Activated CD4-positive, CD25-positive, alpha-beta regulatory T cell treated with anti-CD3 and anti-CD28 coated beads, Interleukin-2, amount 50 U/mL, for 24 hours (primary cell): ENCODE measurements at regions not wholly inside any gene's neighbourhood (a gene's known extent, or its start where the extent isn't known, plus 50 kb on each side); places are given as distances from the start of the nearest gene placed in this dataset.
"Not testable (repeated sequence)": the region's sequence is repeated elsewhere in the genome, so short reads cannot be mapped to it uniquely, and the experiment has no call there.

Experiments
- ATAC-seq, 2 donors: fragments of 150-1000 bp; cut with Tn5 transposase; one replicate each; pipeline ENCODE4 v1.10.0; 2021; ENCODE audit warnings: mild to moderate bottlenecking in 1 of 2, moderate library complexity in 1 of 2

DNA sequence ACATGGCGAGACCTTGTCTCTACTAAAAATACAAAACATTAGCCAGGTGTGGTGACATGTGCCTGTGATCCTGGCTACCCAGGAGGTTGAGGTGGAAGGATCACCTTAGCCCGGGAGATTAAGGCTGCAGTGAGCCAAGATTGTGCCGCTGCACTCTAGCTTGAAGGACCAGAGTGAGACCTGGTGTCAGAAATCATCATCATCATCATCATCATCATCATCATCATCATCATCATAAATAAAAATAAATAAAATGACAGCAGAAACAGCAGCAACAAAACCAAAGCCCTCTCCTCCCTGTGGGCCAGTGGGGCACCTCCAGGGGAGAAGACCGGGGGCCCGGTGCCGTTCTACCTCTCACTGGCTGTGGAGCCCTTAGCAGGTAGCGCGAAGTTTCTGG is 281.9 kb upstream of the CRY1 start:
- no peak for ATAC-seq

DNA sequence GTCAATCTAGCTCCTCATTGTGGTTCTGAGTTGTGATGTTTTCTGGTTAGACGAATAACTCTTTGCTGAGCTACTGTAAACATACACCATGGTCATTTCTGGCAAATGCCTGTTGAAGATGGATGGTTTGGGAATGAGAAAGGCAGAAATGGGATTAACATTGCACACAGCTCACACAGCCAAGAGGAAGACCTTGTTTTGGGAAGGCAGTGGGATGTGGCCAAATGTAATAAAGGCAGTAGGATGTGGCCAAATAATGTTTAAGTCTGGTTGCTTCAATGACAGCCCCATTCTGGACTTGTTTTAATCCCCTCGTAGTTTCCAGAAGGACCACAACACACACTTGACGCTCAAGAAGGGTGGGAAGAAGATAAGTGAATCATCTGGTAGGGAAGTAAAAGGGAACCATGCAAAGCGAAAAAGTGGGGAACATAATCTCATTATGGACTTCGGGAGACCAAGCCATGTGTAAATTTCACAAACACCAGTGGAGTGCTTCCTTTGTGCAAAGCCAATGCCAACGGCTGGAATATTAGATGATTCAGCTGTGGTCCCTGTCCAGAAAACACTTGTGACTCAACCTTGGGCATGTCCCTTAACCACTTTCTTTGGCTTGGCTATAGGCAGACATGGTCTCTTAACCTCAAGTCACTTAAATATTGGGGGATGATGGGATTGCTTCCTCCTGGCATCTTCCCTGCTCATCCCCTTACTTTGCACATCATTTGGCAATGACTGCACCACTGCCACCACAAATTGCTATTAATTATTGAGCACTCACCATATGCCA is 284.4 kb upstream of the CRY1 start:
- no peak for ATAC-seq

DNA sequence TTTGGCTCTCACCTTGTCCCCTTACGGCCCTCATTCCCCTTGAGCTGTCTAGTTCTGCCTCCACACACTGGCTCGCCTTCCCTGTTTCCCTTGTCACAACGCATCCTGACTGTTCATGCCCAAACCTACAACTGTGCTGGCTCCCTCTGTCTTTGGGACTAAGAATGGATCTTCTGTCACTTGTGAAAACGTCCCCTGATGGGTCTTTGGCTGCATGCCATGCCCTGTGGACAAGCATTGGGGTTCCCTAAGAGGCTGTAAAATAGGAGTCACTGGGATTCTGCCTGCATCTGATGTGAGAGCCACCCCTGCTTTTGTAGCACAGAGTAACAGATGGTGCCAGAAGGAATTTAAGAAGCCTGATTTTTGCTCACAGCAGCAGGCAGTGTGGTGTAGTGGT is 285.3 kb upstream of the CRY1 start:
- no peak for ATAC-seq

DNA sequence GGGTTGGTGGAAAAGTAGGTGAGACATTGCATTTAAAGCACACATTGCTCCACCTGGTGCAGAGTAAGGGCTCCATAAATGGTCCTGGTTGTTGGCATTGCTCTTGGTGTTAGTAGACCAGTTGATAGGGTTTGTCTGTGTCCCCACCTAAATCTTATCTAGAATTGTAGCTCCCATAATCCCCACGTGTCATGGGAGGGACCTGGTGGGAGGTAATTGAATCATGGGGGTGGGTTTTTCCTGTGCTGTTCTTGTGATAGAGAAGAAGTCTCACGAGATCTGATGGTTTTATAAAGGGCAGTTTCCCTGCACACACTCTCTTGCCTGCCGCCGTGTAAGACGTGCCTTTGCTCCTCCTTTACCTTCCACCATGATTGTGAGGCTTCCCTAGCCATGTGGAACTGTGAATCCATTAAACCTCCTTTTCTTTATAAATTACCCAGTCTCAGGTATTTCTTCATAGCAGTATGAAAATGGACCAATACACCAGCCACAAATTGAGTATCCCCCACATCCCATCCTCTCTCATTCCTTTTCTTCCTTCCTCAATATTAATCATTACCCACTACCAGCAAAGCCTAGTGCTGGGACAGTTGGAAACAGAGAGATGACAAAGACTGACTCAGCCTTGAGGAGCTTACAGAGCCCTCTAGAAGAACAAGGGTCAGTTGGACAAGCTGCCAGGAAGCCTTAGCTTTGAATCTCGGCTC is 285.9 kb upstream of the CRY1 start:
- not testable (repeated sequence) for ATAC-seq

DNA sequence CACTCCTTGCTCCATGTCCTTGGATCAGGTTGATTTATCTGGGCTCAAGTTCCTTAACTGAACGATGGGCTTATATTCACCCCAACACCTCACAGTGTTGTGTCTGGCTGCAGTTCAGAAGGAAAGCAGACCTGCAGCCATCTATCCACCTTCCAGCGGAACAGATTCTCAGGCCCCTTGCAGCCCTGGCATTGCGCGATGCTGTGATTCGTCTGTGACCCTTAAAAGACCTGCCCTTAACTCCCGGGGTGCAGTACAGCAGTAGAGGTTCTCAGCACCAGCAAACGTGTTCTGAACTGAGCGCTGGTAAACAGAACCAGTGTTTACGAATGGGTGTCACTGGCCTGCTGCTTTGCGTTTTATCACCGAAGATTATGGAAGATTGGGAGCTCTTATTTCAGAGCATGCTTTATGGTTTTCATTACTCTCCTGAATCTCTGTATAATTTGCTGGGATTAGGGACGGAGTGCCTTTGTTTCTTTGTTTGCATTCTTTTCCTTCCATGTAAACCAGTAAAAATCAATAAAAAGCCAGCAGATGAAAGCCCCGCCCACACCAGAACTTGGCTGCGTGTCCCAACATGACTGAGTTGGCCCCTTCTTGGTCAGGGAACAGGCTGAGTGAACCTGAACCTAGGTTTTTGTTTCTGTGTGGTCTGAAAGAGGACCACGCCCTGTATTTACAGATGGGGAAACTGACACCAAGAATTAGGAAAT is 286.7 kb upstream of the CRY1 start:
- no peak for ATAC-seq

DNA sequence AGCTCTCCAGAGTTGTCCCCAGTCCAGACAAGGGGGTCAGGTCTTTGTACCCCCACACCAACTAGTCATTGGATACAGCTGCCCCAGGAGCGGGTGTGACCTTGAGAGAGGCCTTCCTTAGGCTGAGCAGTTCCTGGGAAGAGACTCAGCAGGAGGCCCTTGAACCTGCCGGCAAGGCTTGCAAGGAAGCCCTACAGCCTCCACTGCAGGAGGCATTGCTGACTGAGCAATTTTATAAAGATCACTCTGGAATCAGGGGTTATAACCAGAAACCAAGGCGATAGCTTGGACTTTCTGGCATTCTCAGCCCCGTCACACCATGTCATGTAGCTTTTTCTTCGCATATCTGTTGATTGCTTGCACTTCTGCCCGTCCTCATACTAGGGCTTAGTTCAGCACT is 291.3 kb upstream of the CRY1 start:
- ATAC-seq, result no peak

DNA sequence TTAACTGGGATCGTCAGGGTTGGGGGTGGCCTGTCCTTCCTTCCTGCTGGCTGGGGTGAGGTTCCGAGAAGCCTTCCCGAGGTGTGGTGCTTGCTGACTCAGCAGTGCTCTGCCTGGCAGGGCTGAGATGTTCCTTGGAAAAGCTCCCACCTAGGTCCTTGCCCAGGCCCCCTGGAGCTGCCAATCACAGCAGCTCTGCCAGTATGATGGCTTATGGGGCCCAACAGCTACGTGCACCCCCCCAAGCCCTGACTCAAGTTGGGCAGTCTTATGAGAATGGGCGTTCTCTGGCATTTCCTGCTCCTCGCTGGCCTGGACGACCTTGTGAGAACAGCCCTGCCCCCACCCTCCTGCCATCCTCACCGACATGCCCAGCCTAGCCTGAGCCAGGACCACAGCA is 292.2 kb upstream of the CRY1 start:
- ATAC-seq, result no peak

DNA sequence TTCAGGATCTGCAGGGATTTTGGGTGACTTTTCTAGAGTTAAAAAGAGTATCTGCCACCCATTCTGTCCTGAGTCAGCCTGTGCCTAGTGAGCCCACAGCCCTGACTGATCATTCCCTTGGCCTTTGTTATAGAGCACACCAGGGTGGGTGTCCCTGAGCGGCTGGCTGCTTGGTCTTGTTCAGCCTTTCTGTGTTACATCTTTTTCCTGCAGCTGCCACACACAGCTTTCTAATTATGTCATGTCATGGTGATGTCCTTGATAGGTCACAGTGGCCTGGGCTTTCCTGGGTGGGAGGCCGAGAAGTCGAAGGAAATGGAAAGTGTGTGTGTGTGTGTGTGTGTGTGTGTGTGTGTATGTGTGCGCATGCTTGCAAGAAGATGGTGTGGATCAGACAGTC is 293.2 kb upstream of the CRY1 start:
- peak in 1 of 2 donors; percentile 20 for ATAC-seq

DNA sequence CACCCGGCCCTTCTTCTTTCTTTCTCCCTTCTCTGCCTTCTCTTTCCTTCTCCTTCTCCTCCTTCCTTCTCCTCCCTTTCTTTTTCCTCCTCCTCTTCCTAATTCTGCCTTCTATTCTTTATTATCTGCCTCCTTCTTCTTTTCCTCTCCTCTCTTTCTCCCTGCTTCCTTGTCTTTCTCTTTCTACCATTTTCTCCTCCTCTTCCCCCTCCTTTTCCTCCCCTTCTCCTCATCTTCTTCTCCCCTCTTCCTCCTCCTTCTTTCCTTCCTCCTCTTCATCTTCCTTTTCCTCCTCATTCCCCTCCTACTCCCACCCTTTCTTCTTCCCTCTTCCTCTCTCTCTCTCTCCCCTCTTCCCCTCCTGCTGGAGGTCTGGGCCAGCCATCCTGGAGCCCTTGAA is 294.9 kb upstream of the CRY1 start:
- ATAC-seq, result no peak

DNA sequence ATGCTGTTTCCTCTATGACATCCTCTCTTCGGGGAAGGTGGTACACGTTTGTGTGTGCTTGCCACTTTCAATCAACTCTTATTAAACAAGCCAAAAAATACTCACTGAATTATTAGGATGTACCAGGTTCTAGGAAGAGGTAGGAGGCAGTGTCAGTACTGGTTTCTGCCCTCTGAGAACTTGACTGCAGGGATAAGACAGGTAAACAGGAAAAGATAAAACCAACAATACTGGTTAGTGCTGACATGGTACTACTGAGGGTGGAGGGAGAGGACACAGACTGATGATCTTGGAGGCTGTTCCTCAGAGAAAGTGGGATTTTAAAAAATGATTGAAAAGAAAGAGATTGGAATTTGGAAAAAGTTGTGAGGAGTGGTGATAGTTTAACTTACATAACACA is 295.2 kb upstream of the PWP1 start:
- ATAC-seq, result no peak

DNA sequence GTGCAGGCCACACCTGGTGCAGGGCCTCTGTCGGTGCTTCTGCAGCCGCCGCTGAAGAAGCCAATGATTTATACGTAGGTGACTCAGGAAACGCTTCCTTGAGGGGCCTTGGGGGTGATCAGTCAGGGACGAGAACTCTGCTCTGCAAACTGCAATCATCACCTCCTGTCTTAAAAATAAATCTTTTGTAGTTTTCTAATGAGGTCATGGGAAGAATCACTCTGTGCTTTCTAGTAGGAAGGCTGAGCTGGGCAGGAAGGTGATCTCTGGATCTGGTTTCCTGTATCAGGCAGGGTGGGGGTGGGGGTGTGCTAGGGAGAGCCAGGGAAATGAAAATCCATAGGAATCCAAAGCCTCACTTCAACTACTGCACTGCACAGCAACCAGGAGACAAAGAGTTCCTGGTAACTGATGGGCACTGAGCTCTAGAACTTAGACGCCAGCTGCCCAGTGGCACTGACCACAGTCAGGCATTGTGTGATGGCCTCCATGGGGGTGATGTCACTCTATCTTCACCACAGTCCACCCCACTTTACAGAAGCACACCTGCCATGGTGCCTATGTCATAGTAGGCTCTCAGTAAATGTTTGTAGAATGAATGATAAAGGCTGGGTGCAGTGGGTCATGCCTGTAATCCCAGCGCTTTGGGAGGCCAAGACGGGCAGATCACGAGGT is 292.4 kb upstream of the PWP1 start:
- peak; percentile 51 to 53 for ATAC-seq

DNA sequence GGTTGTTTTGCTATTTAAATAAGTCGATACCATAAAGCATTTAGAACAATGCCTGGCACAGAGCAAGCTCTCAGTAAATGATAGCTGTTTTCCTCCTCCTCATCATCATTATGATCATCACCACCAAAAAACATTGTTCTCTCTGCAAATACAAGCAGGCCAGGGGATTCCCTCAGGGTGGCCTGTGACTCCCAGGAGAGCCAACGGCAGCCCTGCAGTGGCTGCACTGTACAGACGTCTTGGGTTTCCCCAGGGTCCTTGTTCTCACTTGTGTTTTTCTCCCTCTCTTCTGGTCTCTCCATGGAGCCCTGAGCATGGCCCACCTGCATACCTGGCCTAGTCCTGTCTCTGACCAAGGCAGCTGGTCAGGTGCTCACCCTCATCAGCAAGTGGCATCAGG is 290.9 kb upstream of the PWP1 start:
- no peak for ATAC-seq

DNA sequence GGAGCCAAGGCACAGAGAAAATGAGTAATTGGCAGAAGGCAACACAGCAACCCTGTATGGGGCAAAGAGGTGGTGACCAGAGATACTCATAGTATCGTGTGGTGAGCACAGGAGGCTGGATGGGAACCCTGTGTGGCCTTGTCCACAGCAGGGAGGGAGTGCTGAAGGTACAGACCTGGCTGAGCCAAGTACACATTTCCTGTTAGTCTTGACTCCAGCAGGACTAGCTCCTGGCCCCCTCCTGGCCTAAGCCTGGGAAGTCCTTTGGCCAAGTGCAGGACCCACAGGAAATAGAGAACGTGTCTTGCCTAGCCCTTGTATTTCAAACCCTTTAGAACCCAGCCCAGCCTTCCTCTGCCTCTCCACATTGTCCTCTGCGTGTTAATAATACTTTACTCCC is 289.8 kb upstream of the PWP1 start:
- ATAC-seq, result no peak

DNA sequence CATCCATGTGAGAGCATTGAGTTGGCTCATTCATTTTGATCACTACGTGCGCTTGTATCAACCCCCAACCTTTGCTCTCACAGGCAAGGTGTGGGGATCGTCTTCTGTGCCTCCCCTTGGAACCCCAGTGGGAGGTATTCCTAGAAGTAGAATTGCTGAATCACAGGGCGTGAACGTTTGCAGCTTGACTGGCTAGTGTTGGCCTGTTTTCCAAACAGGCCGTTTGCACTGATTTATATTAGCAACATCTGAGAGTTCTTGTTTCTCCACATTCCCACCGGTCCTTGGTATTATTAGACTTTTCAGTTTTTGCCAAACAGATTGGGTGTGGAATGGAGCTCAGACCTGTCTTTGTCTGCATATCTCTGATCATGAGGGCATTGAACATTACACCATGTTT is 288.6 kb upstream of the PWP1 start:
- no peak for ATAC-seq

DNA sequence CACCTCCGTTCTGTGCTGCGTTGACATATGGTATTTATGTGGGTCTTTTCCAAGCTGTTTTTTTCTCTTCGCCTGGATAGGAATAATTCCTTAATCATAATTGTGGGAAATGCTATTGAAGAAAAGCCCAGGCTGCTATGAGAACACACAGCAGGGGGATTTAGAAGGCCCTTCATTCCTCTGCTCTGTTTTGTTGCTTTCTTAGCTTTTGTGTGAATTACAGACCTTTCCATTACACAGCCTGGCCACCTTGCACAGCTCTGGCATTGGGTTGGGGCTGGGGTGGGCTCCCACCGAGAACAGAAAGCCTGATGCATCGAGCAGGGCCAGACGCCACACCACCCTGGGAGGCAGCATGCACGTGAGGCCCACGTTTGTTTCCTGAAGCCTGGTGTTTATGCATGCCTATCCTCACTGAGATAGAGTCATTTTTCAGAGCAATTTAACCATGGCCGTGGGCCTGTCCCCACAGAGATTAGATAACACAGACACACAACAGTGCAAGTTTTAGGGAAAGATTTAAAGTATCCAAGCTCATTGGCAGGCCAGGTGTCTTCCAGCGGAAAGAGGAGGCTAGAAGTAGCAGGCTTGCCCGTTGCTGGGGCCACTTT is 287.6 kb upstream of the PWP1 start:
- no peak for ATAC-seq

DNA sequence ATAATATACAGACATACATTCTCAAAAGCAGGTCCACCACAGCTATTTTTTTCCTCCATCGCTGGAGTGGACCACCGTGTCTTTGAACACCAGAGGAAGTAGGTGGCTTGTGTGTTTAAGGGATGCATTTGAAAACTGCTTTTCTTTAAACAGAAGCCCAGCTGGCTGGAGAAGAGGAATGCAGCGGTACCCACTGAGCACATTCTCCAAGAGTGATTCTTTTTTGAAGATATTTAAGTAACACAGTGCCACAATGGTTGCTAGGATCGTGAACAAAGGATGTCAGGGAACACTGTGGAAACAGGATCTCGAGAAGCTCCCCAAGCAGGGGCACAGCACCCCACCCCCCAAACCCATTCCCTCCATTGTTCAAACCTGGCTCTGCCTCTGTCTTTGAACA is 286.6 kb upstream of the PWP1 start:
- ATAC-seq, result no peak

DNA sequence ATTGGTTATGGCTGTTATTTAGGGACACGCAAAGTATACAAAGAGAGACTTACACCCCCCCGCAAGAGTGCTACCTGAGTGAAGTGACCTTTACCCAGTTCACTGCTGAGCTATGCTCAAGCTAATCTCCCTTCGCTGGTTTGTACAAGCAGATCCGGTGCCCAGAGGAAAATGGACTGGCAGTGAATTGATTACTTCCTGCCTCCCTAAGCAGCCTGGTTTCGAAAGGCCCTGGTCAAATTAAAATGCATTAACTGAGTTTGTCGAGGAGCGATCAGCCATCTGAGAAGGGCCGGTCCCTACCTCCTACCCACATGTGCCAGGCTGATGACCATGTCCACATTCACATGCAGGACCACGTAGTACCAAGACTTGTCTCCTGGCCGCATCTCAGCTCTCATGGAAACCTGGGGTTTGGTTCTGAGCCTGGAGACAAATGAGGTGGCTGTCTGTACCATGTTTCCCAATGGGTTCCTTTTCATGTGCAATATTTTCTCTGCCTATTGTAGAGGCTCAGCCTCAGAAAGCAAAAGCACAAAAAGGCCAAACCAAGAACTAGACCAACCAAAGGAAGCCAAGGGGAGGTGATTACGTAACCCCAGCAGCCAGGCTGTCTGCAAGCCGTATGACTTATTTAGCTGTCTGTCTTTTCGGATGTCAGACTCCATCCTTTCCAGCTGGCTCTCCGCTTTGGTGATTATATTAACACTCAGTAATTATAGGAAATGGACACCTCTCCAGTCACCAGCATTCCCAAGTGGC is 284.7 kb upstream of the PWP1 start:
- no peak for ATAC-seq

DNA sequence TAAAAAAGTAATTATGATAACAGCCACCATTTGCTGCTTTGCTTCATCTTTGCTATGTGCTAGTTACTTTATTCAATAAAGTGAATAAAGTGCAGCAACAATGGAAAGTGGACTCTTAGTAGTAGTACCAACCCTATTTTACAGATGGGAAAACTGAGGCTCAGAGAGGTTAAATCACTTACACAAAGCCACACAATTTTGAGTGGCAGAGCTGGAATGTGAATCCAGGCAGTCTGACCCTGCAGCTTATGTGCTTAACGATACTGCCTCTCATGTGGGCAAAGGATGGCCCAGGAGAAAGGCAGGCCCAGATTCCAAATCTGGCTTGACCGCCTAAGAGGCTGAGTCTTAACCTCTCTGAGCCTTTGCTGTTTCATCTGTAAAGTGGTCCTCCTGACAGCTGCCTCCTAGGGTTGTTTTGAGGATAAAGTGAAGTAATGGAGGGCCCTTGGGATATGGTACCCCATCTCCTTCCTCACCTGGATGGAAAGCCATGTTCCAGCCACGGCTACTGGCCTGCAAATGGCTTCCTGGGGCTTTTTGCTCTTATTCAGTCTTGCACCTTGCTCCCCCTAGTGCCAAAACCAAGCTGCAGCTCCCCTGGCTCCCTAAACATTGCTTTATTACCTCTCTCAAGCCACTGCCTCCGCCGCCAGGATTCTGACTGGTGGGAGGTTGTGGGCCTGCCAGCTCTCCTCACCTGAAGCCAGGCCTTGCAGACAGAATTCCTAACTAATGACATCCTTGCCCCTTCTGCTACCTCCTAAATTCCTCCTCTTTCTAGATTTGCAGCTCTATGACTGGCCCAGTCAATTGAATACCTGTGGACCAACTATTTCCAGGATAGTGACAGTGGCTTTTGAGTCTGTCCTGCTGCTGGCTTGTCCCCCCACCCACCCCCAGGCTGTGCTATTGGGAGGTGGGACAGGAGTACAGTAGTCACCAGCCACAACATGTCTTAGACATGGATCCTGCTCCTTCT is 283.3 kb upstream of the PWP1 start:
- peak; percentile 75 to 80 for ATAC-seq

DNA sequence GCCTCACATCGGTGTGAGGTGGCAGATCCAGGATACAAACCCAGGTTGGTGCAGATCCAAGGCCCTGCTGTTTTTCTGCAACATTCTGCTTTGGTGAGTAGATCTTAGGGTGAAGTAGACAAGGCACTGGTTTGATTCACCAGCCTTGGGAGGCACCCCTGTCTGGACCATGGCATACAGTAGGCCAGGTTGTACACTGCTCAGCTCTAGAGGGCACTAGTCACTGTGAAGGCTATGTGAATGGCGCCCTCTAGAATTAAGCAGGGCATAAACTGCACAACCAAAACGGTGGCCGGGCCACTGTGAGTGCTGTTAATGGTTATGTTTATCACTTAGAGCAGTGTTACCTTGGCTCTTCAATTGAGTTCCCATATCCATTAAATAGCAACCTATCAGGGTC is 280.6 kb upstream of the PWP1 start:
- peak; percentile 39 to 43 for ATAC-seq

DNA sequence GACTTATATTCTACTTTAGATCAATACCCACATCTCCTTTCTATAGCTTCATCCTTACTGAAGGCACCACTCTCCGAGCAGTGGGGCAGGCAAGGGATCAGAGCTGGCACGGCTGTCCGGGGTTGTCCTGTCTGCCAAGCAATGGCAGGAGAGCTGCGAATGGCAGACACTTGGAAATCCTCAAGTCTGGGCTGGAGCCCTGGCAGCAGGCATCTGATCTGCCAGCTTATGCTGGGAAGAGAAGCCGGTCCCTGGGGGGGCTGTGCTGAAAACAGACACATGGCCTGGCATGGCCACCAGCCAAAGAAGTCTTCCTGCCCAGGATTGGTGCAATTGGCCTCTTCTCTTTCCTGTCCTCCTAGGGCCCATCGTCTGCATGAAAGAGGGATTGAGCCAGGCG is 280.2 kb upstream of the PWP1 start:
- no peak for ATAC-seq

DNA sequence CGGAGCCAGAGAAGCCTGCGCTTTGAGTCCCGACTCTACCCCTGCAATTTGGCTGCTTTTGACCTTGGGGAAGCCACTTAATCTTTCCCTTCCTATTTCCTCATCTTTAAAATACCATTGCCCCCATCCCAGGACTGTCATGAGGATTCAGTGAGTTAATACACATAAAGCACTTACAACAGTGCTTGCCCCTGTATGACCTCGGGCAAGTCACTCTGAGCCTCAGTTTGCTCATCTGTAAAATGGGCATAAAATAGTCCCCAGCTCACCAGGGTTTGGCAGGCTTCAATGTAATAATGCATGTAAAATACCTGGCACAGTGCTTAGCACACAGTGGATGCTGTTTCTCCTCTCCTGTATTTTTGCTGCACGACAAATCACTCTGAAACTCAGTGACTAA is 278.7 kb upstream of the PWP1 start:
- ATAC-seq, result no peak
